Thyroid gland (tissue), 4 donors: ENCODE measurements at regions not wholly inside any gene's neighbourhood (a gene's known extent, or its start where the extent isn't known, plus 50 kb on each side); places are given as distances from the start of the nearest gene placed in this dataset.
A peak's percentile ranks its signal among the peaks of the same experiment; 100 is the strongest.
"Not testable (repeated sequence)": the region's sequence is repeated elsewhere in the genome, so short reads cannot be mapped to it uniquely, and the experiment has no call there.

ENCODE experiments used
- DNase-seq, 2 donors: peaks; one replicate each; pipeline ENCODE4 v3.0.0-alpha.2; 2019
- H3K27ac ChIP-seq, 3 donors: fragments of 200-600 bp; sonication (generic); 1 replicate in 2 of 3; 2 replicates in 1 of 3; pipeline ENCODE4 v1.5.1; 2016 to 2019; ENCODE audit warnings: mild to moderate bottlenecking in 1 of 3, moderate library complexity in 1 of 3
- H3K27me3 ChIP-seq: fragments of 200-600 bp; sonication (generic); one replicate; pipeline ENCODE4 v1.5.1; 2019
- H3K36me3 ChIP-seq, 2 donors: fragments of 200-600 bp; sonication (generic); one replicate each; pipeline ENCODE4 v1.5.1; 2016 to 2019
- H3K4me1 ChIP-seq, 2 donors: fragments of 200-600 bp; sonication (generic); one replicate each; pipeline ENCODE4 v1.5.1; 2017 to 2019
- H3K4me3 ChIP-seq, 3 donors: fragments of 200-600 bp; sonication (generic); replicated peaks in 1 of 3; 1 replicate in 2 of 3; 2 replicates in 1 of 3; pipeline ENCODE4 v1.5.1; 2016; ENCODE audit warnings: mild to moderate bottlenecking in 1 of 3
- H3K9me3 ChIP-seq: fragments of 200-600 bp; sonication (generic); one replicate; pipeline ENCODE4 v1.5.1; 2017
- CTCF ChIP-seq, 6 experiments: fragments of 200-600 bp in 3 of 6; fragments of 450-650 bp in 3 of 6; sonication (generic) in 3 of 6; IDR thresholded peaks; one replicate each; pipeline ENCODE4 v1.5.1; 2016 to 2019; ENCODE audit warnings: antibody characterized with exemption in 6 of 6, mild to moderate bottlenecking in 2 of 6, inconsistent platforms in 1 of 6, moderate library complexity in 1 of 6
- POLR2A ChIP-seq, 2 donors: fragments of 450-650 bp; IDR thresholded peaks; one replicate each; pipeline ENCODE4 v1.6.1; 2017; ENCODE audit warnings: antibody characterized with exemption in 2 of 2, mild to moderate bottlenecking in 2 of 2, moderate library complexity in 1 of 2
- WGBS, 2 donors: methylation state at CpG; one replicate each; pipeline ENCODE4 v1.1.5; 2017; 5-methylcytosine and 5-hydroxymethylcytosine counted together
- intact Hi-C: fragments of 100-400 bp; cut with DNase I; formaldehyde crosslinking; loops from one replicate; pipeline ENCODE4 v1.15.1; 2023

GRCh38 chr3:178950676-178951075, 120.9 kb downstream of the ZMAT3 start:
- Histone ChIP-seq H3K9me3 (no peaks in the 10 kb centered on the region), H3K27ac (no peak overlapping the region), H3K4me1 (no peaks in the 10 kb centered on the region), H3K4me3 (no peak overlapping the region), H3K27me3 (no peaks in the 10 kb centered on the region), H3K36me3 (no peaks in the 10 kb centered on the region)
- no peak for DNase-seq
- TF ChIP-seq CTCF (IDR thresholded peaks at IDR 0.05): no peak
- no peak for TF ChIP-seq POLR2A (IDR thresholded peaks at IDR 0.05)
- intact Hi-C loops: no loop called here
- 73 to 78% methylated on average over 2 of the region's 2 CpGs for WGBS, 2 donors

GRCh38 chr3:178949896-178950295, 121.7 kb downstream of the ZMAT3 start:
- TF ChIP-seq CTCF (IDR thresholded peaks at IDR 0.05): no peak
- no peak for TF ChIP-seq POLR2A (IDR thresholded peaks at IDR 0.05)
- Histone ChIP-seq H3K4me3 (no peak overlapping the region), H3K4me1 (no peaks in the 10 kb centered on the region), H3K9me3 (no peaks in the 10 kb centered on the region), H3K27ac (no peak overlapping the region), H3K27me3 (no peaks in the 10 kb centered on the region), H3K36me3 (no peaks in the 10 kb centered on the region)
- WGBS, 2 donors: 97 to 98% methylated on average over 3 of the region's 3 CpGs
- intact Hi-C loops: no loop called here
- DNase-seq: no peak

GRCh38 chr3:178948546-178948945, 123.1 kb downstream of the ZMAT3 start:
- H3K27ac ChIP-seq: no peak overlapping the region
- H3K9me3 ChIP-seq: no peaks in the 10 kb centered on the region
- no peak for DNase-seq
- no peaks in the 10 kb centered on the region for H3K27me3 ChIP-seq
- H3K36me3 ChIP-seq: no peaks in the 10 kb centered on the region
- no peak overlapping the region for H3K4me3 ChIP-seq
- TF ChIP-seq POLR2A (IDR thresholded peaks at IDR 0.05) (no peak), CTCF (IDR thresholded peaks at IDR 0.05) (no peak)
- no peaks in the 10 kb centered on the region for H3K4me1 ChIP-seq
- intact Hi-C loops: no loop called here

DNA sequence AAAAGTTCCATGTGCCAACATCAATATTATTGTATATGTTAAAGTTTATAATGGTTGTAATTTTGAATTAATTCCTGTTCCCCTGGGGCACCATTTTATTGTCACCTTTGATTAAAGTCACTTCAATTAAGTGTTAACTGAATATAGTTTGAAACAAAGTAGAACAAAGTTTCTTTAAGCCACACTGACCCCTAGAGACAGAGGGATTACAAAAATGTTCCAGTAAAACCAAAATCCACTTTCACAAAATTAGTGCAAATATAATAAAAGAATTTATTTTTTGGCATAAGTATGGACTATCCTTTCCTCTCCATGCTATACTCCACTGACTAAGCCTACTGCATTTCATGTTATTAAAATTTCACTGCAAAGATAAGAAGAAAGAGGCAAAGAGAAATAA, 123.9 kb downstream of the ZMAT3 start:
- H3K27ac ChIP-seq: no peak overlapping the region
- intact Hi-C loops: no loop called here
- H3K9me3 ChIP-seq: no peaks in the 10 kb centered on the region
- no peaks in the 10 kb centered on the region for H3K4me1 ChIP-seq
- no peaks in the 10 kb centered on the region for H3K27me3 ChIP-seq
- no peak for DNase-seq
- no peaks in the 10 kb centered on the region for H3K36me3 ChIP-seq
- H3K4me3 ChIP-seq: no peak overlapping the region
- TF ChIP-seq CTCF (IDR thresholded peaks at IDR 0.05) (peak in 4 of 6 experiments; percentile 7 to 54 (median 42)), POLR2A (IDR thresholded peaks at IDR 0.05) (no peak)

GRCh38 chr3:178942261-178942660, 129.3 kb downstream of the ZMAT3 start:
- intact Hi-C loops, H3K27ac ChIP-seq, H3K4me3 ChIP-seq, H3K4me1 ChIP-seq, H3K27me3 ChIP-seq, H3K36me3 ChIP-seq, DNase-seq, H3K9me3 ChIP-seq: not testable (repeated sequence)
- 46 to 50% methylated on average over 3 of the region's 3 CpGs for WGBS, 2 donors

- H3K4me1 ChIP-seq: no peaks in the 10 kb centered on the region
- no peak overlapping the region for H3K27ac ChIP-seq
- no peaks in the 10 kb centered on the region for H3K36me3 ChIP-seq
- WGBS, 2 donors: 48 to 69% methylated on average over 2 of the region's 2 CpGs
- intact Hi-C loops: no loop called here
- H3K4me3 ChIP-seq: no peak overlapping the region
- no peaks in the 10 kb centered on the region for H3K9me3 ChIP-seq
- TF ChIP-seq CTCF (IDR thresholded peaks at IDR 0.05) (no peak), POLR2A (IDR thresholded peaks at IDR 0.05) (no peak)
- DNase-seq: no peak
- H3K27me3 ChIP-seq: no peaks in the 10 kb centered on the region
Measured at GRCh38 chr3:178930116-178930515, 141.5 kb downstream of the ZMAT3 start.
